C4-2B (cell line): ENCODE measurements at regions not wholly inside any gene's neighbourhood (a gene's known extent, or its start where the extent isn't known, plus 50 kb on each side); places are given as distances from the start of the nearest gene placed in this dataset.

Source experiments
- CTCF ChIP-seq: fragments of 450-650 bp; conservative IDR thresholded peaks from 2 replicates; pipeline ENCODE4 v1.5.1; 2017; ENCODE audit warnings: mild to moderate bottlenecking
- ZFX ChIP-seq: fragments of 450-650 bp; IDR thresholded peaks from 2 replicates; pipeline ENCODE4 v1.6.1; 2017

GRCh38 chr13:105412171-105412570 is 1123.3 kb downstream of the EFNB2 start:
- no peak for TF ChIP-seq CTCF
- TF ChIP-seq ZFX = no peak
